22Rv1 (cell line): ENCODE measurements at regions not wholly inside any gene's neighbourhood (a gene's known extent, or its start where the extent isn't known, plus 50 kb on each side); places are given as distances from the start of the nearest gene placed in this dataset.

ENCODE experiments used
- H3K27ac ChIP-seq: fragments of 450-650 bp; 2 replicates; pipeline ENCODE4 v1.5.1; 2017
- CTCF ChIP-seq: fragments of 450-650 bp; IDR thresholded peaks from 2 replicates; pipeline ENCODE4 v1.5.1; 2017; ENCODE audit warnings: mild to moderate bottlenecking
- ZFX ChIP-seq: fragments of 450-650 bp; IDR thresholded peaks from 2 replicates; pipeline ENCODE4 v1.6.1; 2017; ENCODE audit warnings: antibody characterized with exemption, borderline replicate concordance

- no peak for TF ChIP-seq ZFX
- TF ChIP-seq CTCF: no peak
- no peak overlapping the region for H3K27ac ChIP-seq
Measured at GRCh38 chr10:111750165-111750849, 433.3 kb downstream of the GPAM start.

DNA sequence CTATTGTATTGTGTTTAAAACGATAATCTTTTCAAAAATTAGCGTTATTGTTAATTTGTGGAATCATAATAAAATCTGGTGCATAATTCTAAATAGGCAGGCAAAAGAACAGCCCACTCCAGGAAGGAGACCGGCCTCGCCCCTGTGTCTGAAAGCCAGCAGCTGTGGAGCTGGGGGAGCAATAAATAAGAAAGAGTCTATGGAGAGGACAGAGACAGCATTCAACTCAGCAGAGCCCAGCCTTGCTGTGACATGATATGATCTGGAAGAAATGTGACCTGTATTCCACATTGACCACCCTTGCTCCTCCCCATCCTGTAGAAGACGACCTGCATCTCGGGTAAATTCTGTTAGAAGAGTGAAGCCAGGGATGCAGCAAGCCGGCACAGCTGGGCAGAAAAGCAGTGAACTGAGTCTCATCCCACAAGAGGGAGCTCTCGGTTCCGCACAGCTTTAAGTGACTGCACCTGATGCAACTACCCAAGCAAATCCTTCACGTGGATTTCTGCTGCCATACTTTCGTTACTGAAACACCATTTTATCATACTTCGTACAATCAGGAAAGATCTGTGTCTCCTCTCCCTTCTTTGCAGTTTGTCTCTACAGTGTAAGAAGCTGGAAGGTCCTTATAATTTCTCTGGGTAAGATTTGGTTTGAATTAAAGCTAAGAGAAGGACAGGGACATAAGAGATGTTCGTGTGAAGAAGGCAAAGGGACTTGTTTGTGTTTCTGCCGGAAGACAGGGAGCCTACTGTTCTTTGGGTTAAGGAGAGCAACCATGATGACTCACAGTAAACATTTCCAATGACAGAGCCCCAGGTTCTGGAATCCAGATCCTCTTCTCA is 427.1 kb downstream of the GPAM start:
- no peak overlapping the region for H3K27ac ChIP-seq
- TF ChIP-seq ZFX (no peak), CTCF (peak; percentile 86)

GRCh38 chr10:111758593-111758992 is 425.0 kb downstream of the GPAM start:
- TF ChIP-seq ZFX (no peak), CTCF (no peak)
- no peak overlapping the region for H3K27ac ChIP-seq

- H3K27ac ChIP-seq: no peak overlapping the region
- TF ChIP-seq CTCF: no peak
- TF ChIP-seq ZFX: no peak
Measured at GRCh38 chr10:111762114-111762513, 421.5 kb downstream of the GPAM start.

- no peak overlapping the region for H3K27ac ChIP-seq
- TF ChIP-seq ZFX: no peak
- TF ChIP-seq CTCF: no peak
Measured at GRCh38 chr10:111765216-111765615, 418.3 kb downstream of the GPAM start.

GRCh38 chr10:111766464-111766863 is 417.1 kb downstream of the GPAM start:
- TF ChIP-seq ZFX: no peak
- TF ChIP-seq CTCF: no peak
- no peak overlapping the region for H3K27ac ChIP-seq

DNA sequence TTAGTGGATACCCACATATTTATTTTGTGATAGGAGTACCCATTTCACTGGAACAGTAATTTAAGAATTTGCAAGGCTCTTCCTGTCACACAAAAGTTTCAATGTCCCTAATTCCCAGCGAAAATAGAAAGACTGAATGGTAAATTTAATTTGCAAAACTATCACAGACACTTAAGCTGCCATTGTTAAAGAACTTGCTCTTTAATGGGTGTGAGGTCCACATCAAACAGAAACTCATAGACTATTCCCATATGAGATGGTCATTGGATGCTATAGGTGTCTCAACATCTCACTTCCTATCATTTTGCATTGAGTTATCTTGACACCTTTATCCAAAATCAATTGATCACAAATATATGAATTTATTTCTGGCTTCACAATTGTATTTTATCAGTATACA is 415.9 kb downstream of the GPAM start:
- H3K27ac ChIP-seq: no peak overlapping the region
- TF ChIP-seq CTCF: no peak
- no peak for TF ChIP-seq ZFX
